ENCODE measurements at regions not wholly inside any gene's neighbourhood (a gene's known extent, or its start where the extent isn't known, plus 50 kb on each side); places are given as distances from the start of the nearest gene placed in this dataset.
A peak's percentile ranks its signal among the peaks of the same experiment; 100 is the strongest.

- no peak overlapping the region for H3K27ac ChIP-seq
- H3K36me3 ChIP-seq (ENCODE audit: control insufficient read depth, insufficient read depth, low read length): peaks cover 2% of the 10 kb centered on the region
- no peak overlapping the region for H3K4me2 ChIP-seq (ENCODE audit: low read length)
- no peaks in the 10 kb centered on the region for H3K79me2 ChIP-seq
- no peaks in the 10 kb centered on the region for H3K9me3 ChIP-seq (ENCODE audit: control insufficient read depth, low read length)
- no peaks in the 10 kb centered on the region for H3K27me3 ChIP-seq (ENCODE audit: control insufficient read depth, insufficient read depth, low read length)
- H2AFZ ChIP-seq: no peak overlapping the region
- no peak for TF ChIP-seq CTCF (IDR thresholded peaks at IDR 0.05)
- no peak overlapping the region for H3K4me3 ChIP-seq (ENCODE audit: low read depth, low read length)
- H3K4me1 ChIP-seq: peaks cover 19% of the 10 kb centered on the region
- H3K9ac ChIP-seq: no peak overlapping the region
Observed at GRCh38 chr13:31528176-31528575, 211.2 kb upstream of the RXFP2 start.

- Histone ChIP-seq H2AFZ (peak overlapping the region; percentile 60), H3K36me3 (ENCODE audit: control insufficient read depth, insufficient read depth, low read length) (peaks cover 3% of the 10 kb centered on the region), H3K27me3 (ENCODE audit: control insufficient read depth, insufficient read depth, low read length) (no peaks in the 10 kb centered on the region), H3K4me3 (ENCODE audit: low read depth, low read length) (no peak overlapping the region), H3K79me2 (no peaks in the 10 kb centered on the region), H3K4me1 (peaks cover 24% of the 10 kb centered on the region), H3K9ac (no peak overlapping the region), H3K4me2 (ENCODE audit: low read length) (no peak overlapping the region), H3K9me3 (ENCODE audit: control insufficient read depth, low read length) (no peaks in the 10 kb centered on the region), H3K27ac (peak overlapping the region; percentile 42)
- no peak for TF ChIP-seq CTCF (IDR thresholded peaks at IDR 0.05)
Observed at GRCh38 chr13:31528758-31529157, 210.6 kb upstream of the RXFP2 start.

DNA sequence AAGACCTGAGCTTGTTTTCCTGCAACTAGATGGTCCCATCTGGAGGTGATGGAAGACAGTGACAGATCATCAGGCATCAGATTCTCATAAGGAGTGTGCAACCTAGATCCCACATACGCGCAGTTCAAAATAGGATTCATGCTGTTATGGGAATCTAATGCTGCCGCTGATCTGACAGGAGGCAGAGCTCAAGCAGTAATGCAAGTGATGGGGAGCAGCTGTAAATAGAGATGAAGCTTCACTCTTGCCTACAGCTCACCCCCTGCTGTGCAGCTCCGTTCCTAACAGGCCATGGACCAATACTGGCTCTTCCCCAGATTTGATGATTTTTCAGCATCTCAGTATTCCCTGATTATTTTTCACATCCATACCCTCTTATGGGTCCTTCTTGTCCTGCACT lies 208.4 kb upstream of the RXFP2 start:
- Histone ChIP-seq H3K4me3 (ENCODE audit: low read depth, low read length) (no peak overlapping the region), H3K27ac (peak overlapping the region; percentile 96), H3K4me1 (peaks cover 41% of the 10 kb centered on the region), H3K79me2 (no peaks in the 10 kb centered on the region), H3K9ac (no peak overlapping the region), H3K36me3 (ENCODE audit: control insufficient read depth, insufficient read depth, low read length) (peaks cover 3% of the 10 kb centered on the region), H2AFZ (peak overlapping the region; percentile 71), H3K9me3 (ENCODE audit: control insufficient read depth, low read length) (no peaks in the 10 kb centered on the region), H3K27me3 (ENCODE audit: control insufficient read depth, insufficient read depth, low read length) (no peaks in the 10 kb centered on the region), H3K4me2 (ENCODE audit: low read length) (no peak overlapping the region)
- no peak for TF ChIP-seq CTCF (IDR thresholded peaks at IDR 0.05)

GRCh38 chr13:31537052-31537451 lies 202.3 kb upstream of the RXFP2 start:
- H3K9me3 ChIP-seq (ENCODE audit: control insufficient read depth, low read length): no peaks in the 10 kb centered on the region
- no peaks in the 10 kb centered on the region for H3K79me2 ChIP-seq
- no peak overlapping the region for H3K9ac ChIP-seq
- H3K4me3 ChIP-seq (ENCODE audit: low read depth, low read length): peak overlapping the region; percentile 29
- H3K27ac ChIP-seq: peak overlapping the region; percentile 96
- H3K27me3 ChIP-seq (ENCODE audit: control insufficient read depth, insufficient read depth, low read length): no peaks in the 10 kb centered on the region
- H3K36me3 ChIP-seq (ENCODE audit: control insufficient read depth, insufficient read depth, low read length): peaks cover 3% of the 10 kb centered on the region
- TF ChIP-seq CTCF (IDR thresholded peaks at IDR 0.05): no peak
- peaks cover 56% of the 10 kb centered on the region for H3K4me1 ChIP-seq
- peak overlapping the region; percentile 41 for H3K4me2 ChIP-seq (ENCODE audit: low read length)
- no peak overlapping the region for H2AFZ ChIP-seq

Measured in parathyroid adenoma (tissue), 2 donors.